ENCODE measurements at regions not wholly inside any gene's neighbourhood (a gene's known extent, or its start where the extent isn't known, plus 50 kb on each side); places are given as distances from the start of the nearest gene placed in this dataset.

DNA sequence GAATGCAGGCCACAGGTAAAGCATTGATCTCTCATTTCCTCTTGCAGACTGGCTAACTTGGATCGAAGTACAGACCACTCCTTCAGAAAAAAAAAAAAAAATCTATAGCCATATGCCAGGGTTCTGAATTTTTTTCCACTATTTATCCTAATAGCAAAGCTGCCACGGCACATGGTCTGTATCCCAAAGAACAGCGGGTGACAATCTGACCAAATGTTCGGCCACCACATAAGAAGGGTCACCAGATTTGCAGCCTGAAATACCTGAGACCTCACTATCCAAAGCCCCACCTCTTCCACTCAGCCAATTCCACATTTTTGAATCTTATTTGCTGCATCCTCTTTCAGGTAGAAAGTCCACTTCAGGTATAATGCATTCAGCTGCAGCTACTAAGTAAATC is 55.6 kb upstream of the RGS7 start:
- DNase-seq (ENCODE audit: extremely low spot score), result no peak
- ChIA-PET POLR2A (no interaction called here), CTCF (no interaction called here)
- TF ChIP-seq TARDBP (IDR thresholded peaks at IDR 0.05) (no peak), HDGF (IDR thresholded peaks at IDR 0.05; ENCODE audit: borderline replicate concordance) (no peak)

- CTCF ChIA-PET, result no interaction called here
- TF ChIP-seq FOXA1 (IDR thresholded peaks at IDR 0.05) (no peak), LEF1 (IDR thresholded peaks at IDR 0.05; ENCODE audit: borderline replicate concordance) (no peak), BHLHE40 (IDR thresholded peaks at IDR 0.05; ENCODE audit: borderline replicate concordance) (no peak), ZNF384 (IDR thresholded peaks at IDR 0.05) (no peak), CTBP1 (IDR thresholded peaks at IDR 0.05; ENCODE audit: borderline replicate concordance) (no peak)
- no peak for DNase-seq (ENCODE audit: extremely low spot score)
- POLR2A ChIA-PET, result no interaction called here
Observed at GRCh38 chr1:241411776-241412338, 54.9 kb upstream of the RGS7 start.

- no peak for DNase-seq (ENCODE audit: extremely low spot score)
- CTCF ChIA-PET, result no interaction called here
- POLR2A ChIA-PET, result no interaction called here
- TF ChIP-seq NFRKB (IDR thresholded peaks at IDR 0.05), result no peak
- TF ChIP-seq FOXA1 (IDR thresholded peaks at IDR 0.05), result no peak
- no peak for TF ChIP-seq ZNF384 (IDR thresholded peaks at IDR 0.05)
- TF ChIP-seq FOXK2 (IDR thresholded peaks at IDR 0.05), result no peak
- TF ChIP-seq CTBP1 (IDR thresholded peaks at IDR 0.05; ENCODE audit: borderline replicate concordance), result no peak
- no peak for TF ChIP-seq ARNT (IDR thresholded peaks at IDR 0.05)
- TF ChIP-seq PKNOX1 (IDR thresholded peaks at IDR 0.05), result no peak
- TF ChIP-seq ELF4 (IDR thresholded peaks at IDR 0.05), result no peak
- TF ChIP-seq BHLHE40 (IDR thresholded peaks at IDR 0.05; ENCODE audit: borderline replicate concordance), result no peak
- no peak for TF ChIP-seq FOXM1 (IDR thresholded peaks at IDR 0.05; ENCODE audit: borderline replicate concordance)
- no peak for TF ChIP-seq L3MBTL2 (conservative IDR thresholded peaks at IDR 0.05)
- no peak for TF ChIP-seq TARDBP (IDR thresholded peaks at IDR 0.05)
- TF ChIP-seq SP1 (IDR thresholded peaks at IDR 0.05), result no peak
- TF ChIP-seq SUZ12 (IDR thresholded peaks at IDR 0.05), result no peak
- TF ChIP-seq LEF1 (IDR thresholded peaks at IDR 0.05; ENCODE audit: borderline replicate concordance), result no peak
- TF ChIP-seq HDGF (IDR thresholded peaks at IDR 0.05; ENCODE audit: borderline replicate concordance), result no peak
Observed at GRCh38 chr1:241411056-241411775, 54.2 kb upstream of the RGS7 start.

GRCh38 chr1:241408170-241408569 is 51.2 kb upstream of the RGS7 start:
- TF ChIP-seq ZNF384 (IDR thresholded peaks at IDR 0.05) (peak; percentile 7; the same call in 1 of the 2 replicates), NFRKB (IDR thresholded peaks at IDR 0.05) (no peak), ELF4 (IDR thresholded peaks at IDR 0.05) (no peak)
- DNase-seq (ENCODE audit: extremely low spot score), result no peak
- CTCF ChIA-PET, result no interaction called here
- POLR2A ChIA-PET, result no interaction called here
